ENCODE measurements at regions not wholly inside any gene's neighbourhood (a gene's known extent, or its start where the extent isn't known, plus 50 kb on each side); places are given as distances from the start of the nearest gene placed in this dataset.
"Not testable (repeated sequence)": the region's sequence is repeated elsewhere in the genome, so short reads cannot be mapped to it uniquely, and the experiment has no call there.

DNA sequence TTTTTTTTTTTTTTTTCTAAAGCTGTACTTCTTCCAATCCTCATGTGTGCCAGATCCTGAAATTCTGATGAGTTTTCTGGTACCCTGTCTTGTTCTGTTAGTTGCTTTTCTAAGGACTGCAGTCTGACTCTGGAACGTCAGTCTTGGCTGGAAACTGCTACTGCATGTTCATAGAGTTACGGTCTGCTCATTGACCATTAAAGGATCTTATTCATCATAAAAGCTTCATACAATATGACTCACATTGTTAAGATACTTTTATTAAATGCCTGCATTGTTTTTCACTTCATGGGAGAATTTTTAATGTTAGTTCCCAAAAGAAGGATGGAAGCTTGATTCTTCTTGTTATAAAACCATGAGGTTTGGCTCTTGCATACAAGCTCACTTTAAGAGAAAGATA is 233.6 kb downstream of the SYT10 start:
- Histone ChIP-seq H3K27me3 (no peaks in the 10 kb centered on the region), H3K4me1 (peaks cover 0 to 15% (median 0%) of the 10 kb centered on the region in 4 donors), H3K27ac (peak overlapping the region in 3 of 4 donors; percentile 18 to 49 (median 38)), H3K9me3 (peaks cover 0 to 2% (median 0%) of the 10 kb centered on the region in 4 donors), H3K4me3 (peak overlapping the region in 2 of 4 donors; percentile 5 to 6), H3K36me3 (no peaks in the 10 kb centered on the region)
- TF ChIP-seq, protein P1, sequence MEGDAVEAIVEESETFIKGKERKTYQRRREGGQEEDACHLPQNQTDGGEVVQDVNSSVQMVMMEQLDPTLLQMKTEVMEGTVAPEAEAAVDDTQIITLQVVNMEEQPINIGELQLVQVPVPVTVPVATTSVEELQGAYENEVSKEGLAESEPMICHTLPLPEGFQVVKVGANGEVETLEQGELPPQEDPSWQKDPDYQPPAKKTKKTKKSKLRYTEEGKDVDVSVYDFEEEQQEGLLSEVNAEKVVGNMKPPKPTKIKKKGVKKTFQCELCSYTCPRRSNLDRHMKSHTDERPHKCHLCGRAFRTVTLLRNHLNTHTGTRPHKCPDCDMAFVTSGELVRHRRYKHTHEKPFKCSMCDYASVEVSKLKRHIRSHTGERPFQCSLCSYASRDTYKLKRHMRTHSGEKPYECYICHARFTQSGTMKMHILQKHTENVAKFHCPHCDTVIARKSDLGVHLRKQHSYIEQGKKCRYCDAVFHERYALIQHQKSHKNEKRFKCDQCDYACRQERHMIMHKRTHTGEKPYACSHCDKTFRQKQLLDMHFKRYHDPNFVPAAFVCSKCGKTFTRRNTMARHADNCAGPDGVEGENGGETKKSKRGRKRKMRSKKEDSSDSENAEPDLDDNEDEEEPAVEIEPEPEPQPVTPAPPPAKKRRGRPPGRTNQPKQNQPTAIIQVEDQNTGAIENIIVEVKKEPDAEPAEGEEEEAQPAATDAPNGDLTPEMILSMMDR (IDR thresholded peaks at IDR 0.05) = no peak
- no peak for TF ChIP-seq EP300 (IDR thresholded peaks at IDR 0.05)
- TF ChIP-seq POLR2A (IDR thresholded peaks at IDR 0.05) = no peak
- 24 to 27% methylated on average over 2 of the region's 2 CpGs for WGBS, 2 donors
- no peak for DNase-seq (ENCODE audit: low spot score in 2 of 2)

DNA sequence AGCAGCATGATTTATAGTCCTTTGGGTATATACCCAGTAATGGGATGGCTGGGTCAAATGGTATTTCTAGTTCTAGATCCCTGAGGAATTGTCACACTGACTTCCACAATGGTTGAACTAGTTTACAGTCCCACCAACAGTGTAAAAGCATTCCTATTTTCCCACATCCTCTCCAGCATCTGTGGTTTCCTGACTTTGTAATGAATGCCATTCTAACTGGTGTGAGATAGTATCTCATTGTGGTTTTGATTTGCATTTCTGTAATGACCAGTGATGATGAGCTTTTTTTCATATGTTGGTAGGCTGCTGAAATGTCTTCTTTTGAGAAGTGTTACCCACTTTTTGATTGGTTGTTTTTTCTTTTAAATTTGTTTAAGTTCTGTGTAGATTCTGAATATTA is 245.2 kb downstream of the SYT10 start:
- H3K4me3 ChIP-seq, H3K27ac ChIP-seq, H3K36me3 ChIP-seq: not testable (repeated sequence)

DNA sequence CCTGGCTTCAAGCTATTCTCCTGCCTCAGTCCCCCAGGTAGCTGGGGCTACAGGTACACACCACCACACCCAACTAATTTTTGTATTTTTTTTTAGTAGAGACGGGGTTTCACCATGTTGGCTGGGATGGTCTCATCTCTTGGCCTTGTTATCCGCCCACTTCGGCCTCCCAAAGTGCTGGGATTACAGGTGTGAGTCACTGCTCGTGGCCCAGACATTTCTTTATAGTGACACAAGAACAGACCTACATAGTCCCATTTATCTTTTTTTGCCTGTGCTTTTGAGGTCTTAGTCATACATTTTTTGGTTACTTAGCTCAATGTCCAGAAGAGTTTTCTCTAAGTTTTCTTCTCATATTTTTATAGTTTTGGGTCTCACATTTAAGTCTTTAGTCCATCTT is 247.4 kb downstream of the SYT10 start:
- Histone ChIP-seq H3K27ac (no peak overlapping the region), H3K4me1 (no peaks in the 10 kb centered on the region), H3K36me3 (no peaks in the 10 kb centered on the region), H3K9me3 (peaks cover 0 to 8% (median 2%) of the 10 kb centered on the region in 4 donors), H3K4me3 (no peak overlapping the region), H3K27me3 (no peaks in the 10 kb centered on the region)
- DNase-seq (ENCODE audit: low spot score in 2 of 2) = no peak
- TF ChIP-seq POLR2A (IDR thresholded peaks at IDR 0.05) (no peak), EP300 (IDR thresholded peaks at IDR 0.05) (no peak)
- TF ChIP-seq, protein P1 (IDR thresholded peaks at IDR 0.05) = no peak
- WGBS, 2 donors = 64 to 90% methylated on average over 4 of the region's 4 CpGs

More for the DNA sequence above, 245.2 kb downstream of the SYT10 start:
- H3K4me1 ChIP-seq; H3K27me3 ChIP-seq; DNase-seq (ENCODE audit: low spot score in 2 of 2); H3K9me3 ChIP-seq: not testable (repeated sequence)

DNA sequence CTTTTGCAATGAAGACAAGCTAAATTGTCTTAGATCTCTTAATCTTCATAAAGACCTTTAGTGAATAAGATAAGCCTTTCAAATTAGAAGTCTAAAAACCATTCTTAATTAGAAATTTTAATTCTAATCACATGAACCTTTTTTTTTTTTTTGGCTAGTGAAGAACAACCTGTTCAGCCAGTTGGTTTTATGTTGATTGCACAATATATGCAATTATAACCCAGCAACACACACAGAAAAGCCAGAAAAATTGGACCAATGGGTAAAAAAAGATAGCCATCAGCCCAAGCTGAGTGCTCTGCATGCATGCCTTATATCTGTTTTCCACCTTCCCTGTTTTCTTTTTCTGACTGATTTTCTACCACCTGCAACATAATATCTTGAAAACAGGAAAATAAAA is 252.2 kb downstream of the SYT10 start:
- DNase-seq (ENCODE audit: low spot score in 2 of 2) = no peak
- H3K27ac ChIP-seq = no peak overlapping the region
- H3K36me3 ChIP-seq = no peaks in the 10 kb centered on the region
- no peaks in the 10 kb centered on the region for H3K27me3 ChIP-seq
- TF ChIP-seq EP300 (IDR thresholded peaks at IDR 0.05) (no peak), POLR2A (IDR thresholded peaks at IDR 0.05) (no peak)
- TF ChIP-seq, protein P1 (IDR thresholded peaks at IDR 0.05) = no peak
- no peak overlapping the region for H3K4me3 ChIP-seq
- no peaks in the 10 kb centered on the region for H3K4me1 ChIP-seq
- H3K9me3 ChIP-seq = peaks cover 0 to 5% (median 0%) of the 10 kb centered on the region in 4 donors

DNA sequence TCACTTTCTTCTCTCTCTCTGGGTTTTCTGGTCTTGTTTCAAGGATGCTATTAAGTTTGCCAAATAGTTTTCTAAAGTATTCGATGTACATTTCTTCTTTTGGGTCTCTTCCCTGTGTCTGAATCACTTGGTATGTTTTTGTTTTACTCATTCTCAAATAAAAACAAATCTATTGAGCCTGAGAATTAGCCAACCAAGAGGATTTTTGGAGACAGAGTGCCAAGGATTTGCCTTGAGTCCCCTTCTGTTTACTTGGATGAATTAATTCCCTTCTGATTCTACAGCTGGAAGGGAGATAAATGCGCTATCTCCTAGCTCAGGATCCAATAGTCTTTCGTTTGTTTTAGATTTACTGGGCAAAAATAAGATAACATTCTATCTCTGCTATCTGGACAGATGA is 255.5 kb downstream of the SYT10 start:
- H3K27ac ChIP-seq = no peak overlapping the region
- TF ChIP-seq POLR2A (IDR thresholded peaks at IDR 0.05) (no peak), EP300 (IDR thresholded peaks at IDR 0.05) (no peak)
- TF ChIP-seq, protein P1 (IDR thresholded peaks at IDR 0.05) = no peak
- WGBS, 2 donors = 53 to 68% methylated on average over 3 of the region's 3 CpGs
- H3K9me3 ChIP-seq = no peaks in the 10 kb centered on the region
- H3K4me1 ChIP-seq = no peaks in the 10 kb centered on the region
- H3K36me3 ChIP-seq = no peaks in the 10 kb centered on the region
- no peak for DNase-seq (ENCODE audit: low spot score in 2 of 2)
- H3K4me3 ChIP-seq = no peak overlapping the region
- H3K27me3 ChIP-seq = no peaks in the 10 kb centered on the region

DNA sequence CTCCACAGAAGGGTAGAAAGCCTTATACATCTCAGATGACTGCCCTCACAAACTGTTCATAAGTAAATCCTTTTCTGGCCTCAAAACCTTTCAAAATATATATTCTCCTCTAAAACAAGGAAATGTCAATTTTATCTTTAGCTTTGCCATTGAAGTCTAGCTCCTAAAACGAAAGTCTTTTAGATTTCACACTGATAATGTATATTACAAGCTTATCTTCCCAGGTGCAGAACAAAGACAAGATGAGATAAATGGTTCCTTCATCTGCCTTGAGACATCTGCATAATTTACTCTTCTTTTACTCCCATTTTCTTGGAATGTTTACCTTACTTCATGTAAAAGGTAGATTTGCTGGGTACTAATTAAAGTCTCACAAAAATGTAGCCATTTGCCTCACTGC is 257.1 kb downstream of the SYT10 start:
- Histone ChIP-seq H3K4me3 (no peak overlapping the region), H3K27me3 (no peaks in the 10 kb centered on the region), H3K27ac (no peak overlapping the region), H3K9me3 (no peaks in the 10 kb centered on the region), H3K36me3 (no peaks in the 10 kb centered on the region), H3K4me1 (no peaks in the 10 kb centered on the region)
- 45 to 56% methylated on average over 1 of the region's 1 CpG for WGBS, 2 donors
- TF ChIP-seq EP300 (IDR thresholded peaks at IDR 0.05) (no peak), POLR2A (IDR thresholded peaks at IDR 0.05) (no peak)
- TF ChIP-seq, protein P1 (IDR thresholded peaks at IDR 0.05) = no peak
- no peak for DNase-seq (ENCODE audit: low spot score in 2 of 2)

All from tibial nerve (tissue), 4 donors.